Thoracic aorta (tissue), 2 donors: ENCODE measurements at regions not wholly inside any gene's neighbourhood (a gene's known extent, or its start where the extent isn't known, plus 50 kb on each side); places are given as distances from the start of the nearest gene placed in this dataset.

Experiments
- ATAC-seq: fragments of 150-250 bp; one replicate; pipeline ENCODE4 v1.8.0; 2017; ENCODE audit warnings: low read depth; ENCODE audit not compliant: insufficient number of reproducible peaks, low FRiP score
- DNase-seq: peaks from one replicate; pipeline ENCODE4 v3.0.0-alpha.2; 2020; ENCODE audit warnings: low spot score
- H3K27ac ChIP-seq, 2 donors: fragments of 200-600 bp; sonication (generic); 1 replicate in 1 of 2; 2 replicates in 1 of 2; pipeline ENCODE4 v1.5.1; 2016; ENCODE audit warnings: mild to moderate bottlenecking in 2 of 2, moderate library complexity in 2 of 2
- H3K27me3 ChIP-seq: fragments of 200-600 bp; sonication (generic); replicated peaks from 2 replicates; pipeline ENCODE4 v1.6.0; 2016; ENCODE audit warnings: mild to moderate bottlenecking; ENCODE audit not compliant: insufficient read depth
- H3K36me3 ChIP-seq: fragments of 200-600 bp; sonication (generic); one replicate; pipeline ENCODE4 v1.5.1; 2016
- H3K4me1 ChIP-seq, 2 donors: fragments of 200-600 bp; sonication (generic); 1 replicate in 1 of 2; 2 replicates in 1 of 2; pipeline versions ENCODE4 v1.5.1 to v1.6.0; 2016; ENCODE audit warnings: low read depth in 2 of 2, mild to moderate bottlenecking in 1 of 2; ENCODE audit not compliant: control insufficient read depth in 1 of 2
- H3K4me3 ChIP-seq: fragments of 200-600 bp; sonication (generic); 2 replicates; pipeline ENCODE4 v1.5.1; 2016; ENCODE audit warnings: mild to moderate bottlenecking
- H3K9me3 ChIP-seq: fragments of 200-600 bp; sonication (generic); 2 replicates; pipeline ENCODE4 v1.5.1; 2016
- TF ChIP-seq, protein P1 (sequence below): fragments of 200-600 bp; sonication (generic); IDR thresholded peaks from one replicate; pipeline ENCODE4 v1.5.1; 2019; ENCODE audit warnings: antibody characterized with exemption

DNA sequence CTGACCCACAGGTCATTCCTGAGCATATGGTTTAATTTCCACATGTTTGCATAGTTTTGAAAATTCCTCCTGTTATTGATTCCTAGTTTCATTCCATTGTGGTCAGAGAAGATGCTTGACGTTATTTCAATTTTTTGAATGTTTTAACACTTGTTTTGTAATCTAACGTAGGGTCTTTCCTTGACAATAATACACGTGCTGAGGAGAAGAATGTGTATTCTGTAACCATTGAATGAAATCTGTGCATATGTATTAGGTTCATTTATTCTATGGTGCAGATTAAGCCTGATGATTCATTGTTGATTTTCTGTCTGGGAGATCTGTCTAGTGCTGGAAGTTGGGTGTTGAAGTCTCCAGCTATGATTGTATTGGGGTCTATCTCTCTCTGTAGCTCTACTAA, 486.4 kb upstream of the RPS6KA3 start:
- Histone ChIP-seq H3K4me1 (no peaks in the 10 kb centered on the region), H3K36me3 (no peaks in the 10 kb centered on the region), H3K4me3 (no peak overlapping the region), H3K27ac (no peak overlapping the region), H3K27me3 (no peaks in the 10 kb centered on the region), H3K9me3 (no peaks in the 10 kb centered on the region)
- ATAC-seq, result no peak
- DNase-seq, result no peak
- TF ChIP-seq, protein P1, sequence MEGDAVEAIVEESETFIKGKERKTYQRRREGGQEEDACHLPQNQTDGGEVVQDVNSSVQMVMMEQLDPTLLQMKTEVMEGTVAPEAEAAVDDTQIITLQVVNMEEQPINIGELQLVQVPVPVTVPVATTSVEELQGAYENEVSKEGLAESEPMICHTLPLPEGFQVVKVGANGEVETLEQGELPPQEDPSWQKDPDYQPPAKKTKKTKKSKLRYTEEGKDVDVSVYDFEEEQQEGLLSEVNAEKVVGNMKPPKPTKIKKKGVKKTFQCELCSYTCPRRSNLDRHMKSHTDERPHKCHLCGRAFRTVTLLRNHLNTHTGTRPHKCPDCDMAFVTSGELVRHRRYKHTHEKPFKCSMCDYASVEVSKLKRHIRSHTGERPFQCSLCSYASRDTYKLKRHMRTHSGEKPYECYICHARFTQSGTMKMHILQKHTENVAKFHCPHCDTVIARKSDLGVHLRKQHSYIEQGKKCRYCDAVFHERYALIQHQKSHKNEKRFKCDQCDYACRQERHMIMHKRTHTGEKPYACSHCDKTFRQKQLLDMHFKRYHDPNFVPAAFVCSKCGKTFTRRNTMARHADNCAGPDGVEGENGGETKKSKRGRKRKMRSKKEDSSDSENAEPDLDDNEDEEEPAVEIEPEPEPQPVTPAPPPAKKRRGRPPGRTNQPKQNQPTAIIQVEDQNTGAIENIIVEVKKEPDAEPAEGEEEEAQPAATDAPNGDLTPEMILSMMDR, result no peak

DNA sequence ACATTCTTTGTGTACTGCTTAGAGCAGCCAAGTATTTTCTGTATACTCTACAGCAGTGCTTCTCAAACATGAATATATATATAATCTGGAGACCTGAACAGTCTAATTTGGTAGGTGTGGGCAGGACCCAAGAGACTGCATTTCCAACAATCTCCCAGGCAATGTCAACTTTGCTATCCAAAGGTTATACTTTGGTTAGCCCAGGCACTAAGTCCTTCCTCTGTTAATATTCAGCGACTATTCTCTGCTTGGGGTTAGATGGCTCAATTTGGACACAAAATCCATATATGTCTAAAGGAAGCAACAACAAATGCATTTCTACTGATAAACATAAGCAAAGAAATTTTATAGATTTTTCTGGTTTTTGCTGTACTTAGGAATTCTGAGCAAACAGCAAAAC, 480.0 kb upstream of the RPS6KA3 start:
- H3K4me3 ChIP-seq, result no peak overlapping the region
- ATAC-seq (no peak), DNase-seq (no peak)
- no peaks in the 10 kb centered on the region for H3K36me3 ChIP-seq
- H3K9me3 ChIP-seq, result no peaks in the 10 kb centered on the region
- TF ChIP-seq, protein P1, result no peak
- no peak overlapping the region for H3K27ac ChIP-seq
- H3K4me1 ChIP-seq, result no peaks in the 10 kb centered on the region
- H3K27me3 ChIP-seq, result no peaks in the 10 kb centered on the region

DNA sequence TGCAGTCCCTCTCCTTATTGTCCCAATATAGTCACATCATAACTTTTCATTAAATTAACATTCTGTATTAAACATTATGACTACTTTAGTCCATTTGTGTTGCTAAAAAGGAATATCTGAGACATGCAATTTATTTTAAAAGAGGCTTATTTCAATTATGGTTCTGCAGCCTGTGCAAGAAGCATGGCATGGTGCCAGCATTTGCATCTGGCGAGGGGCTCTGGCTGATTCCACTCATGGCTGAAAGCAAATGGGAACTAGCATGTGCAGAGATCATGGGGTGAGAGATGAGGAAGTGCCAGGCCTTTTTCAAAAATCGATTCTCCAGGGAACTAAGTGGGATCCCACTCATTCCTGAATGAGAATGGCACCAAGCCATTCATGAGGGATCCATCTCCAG, 476.3 kb upstream of the RPS6KA3 start:
- ATAC-seq (no peak), DNase-seq (no peak)
- Histone ChIP-seq H3K27ac (no peak overlapping the region), H3K9me3 (no peaks in the 10 kb centered on the region), H3K4me3 (no peak overlapping the region), H3K36me3 (no peaks in the 10 kb centered on the region), H3K27me3 (no peaks in the 10 kb centered on the region), H3K4me1 (no peaks in the 10 kb centered on the region)
- TF ChIP-seq, protein P1, result no peak

DNA sequence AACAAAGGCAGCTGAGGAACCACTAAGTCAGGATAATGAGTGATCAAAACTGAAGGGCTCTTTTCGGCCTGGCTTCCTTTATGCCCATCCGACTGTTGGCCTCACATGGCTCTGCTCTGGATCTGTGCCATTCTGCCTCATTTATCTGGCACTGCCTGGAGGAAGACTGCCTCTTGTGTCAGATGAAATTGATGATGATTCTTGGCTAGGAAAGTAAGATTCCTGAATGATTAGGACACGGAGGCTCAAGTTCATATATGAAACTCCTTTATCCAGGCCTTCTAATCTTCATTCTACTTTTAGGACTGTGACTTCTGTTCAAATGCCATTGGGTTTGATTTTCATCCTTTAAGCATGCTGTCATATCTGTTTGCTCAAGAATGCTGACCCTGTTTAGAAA, 475.4 kb upstream of the RPS6KA3 start:
- H3K27ac ChIP-seq, result no peak overlapping the region
- H3K4me1 ChIP-seq, result no peaks in the 10 kb centered on the region
- DNase-seq (no peak), ATAC-seq (no peak)
- H3K27me3 ChIP-seq, result no peaks in the 10 kb centered on the region
- H3K4me3 ChIP-seq, result no peak overlapping the region
- H3K36me3 ChIP-seq, result no peaks in the 10 kb centered on the region
- no peaks in the 10 kb centered on the region for H3K9me3 ChIP-seq
- TF ChIP-seq, protein P1, result no peak

DNA sequence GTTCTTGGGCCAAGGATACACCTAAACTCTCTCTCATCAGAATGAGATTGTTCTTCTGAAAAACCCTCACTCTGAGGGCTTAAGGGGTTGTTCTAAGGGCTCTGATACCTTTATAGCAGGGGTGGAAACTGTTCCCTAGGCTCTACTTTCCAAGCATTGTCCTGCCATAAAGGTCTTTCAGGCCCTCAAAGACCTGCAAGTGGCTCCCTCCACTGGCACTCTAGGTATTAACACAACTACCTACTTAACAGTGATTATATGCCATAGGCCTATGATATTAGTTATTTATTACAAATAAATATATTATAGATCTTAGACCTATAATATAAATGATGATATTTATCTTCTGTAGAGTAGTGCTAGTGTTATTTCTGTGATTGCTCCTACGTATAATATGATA, 473.7 kb upstream of the RPS6KA3 start:
- H3K4me3 ChIP-seq, result no peak overlapping the region
- ATAC-seq (no peak), DNase-seq (no peak)
- H3K4me1 ChIP-seq, result no peaks in the 10 kb centered on the region
- no peaks in the 10 kb centered on the region for H3K27me3 ChIP-seq
- TF ChIP-seq, protein P1, result no peak
- H3K9me3 ChIP-seq, result no peaks in the 10 kb centered on the region
- no peak overlapping the region for H3K27ac ChIP-seq
- H3K36me3 ChIP-seq, result no peaks in the 10 kb centered on the region
